ENCODE measurements at regions not wholly inside any gene's neighbourhood (a gene's known extent, or its start where the extent isn't known, plus 50 kb on each side); places are given as distances from the start of the nearest gene placed in this dataset.

DNA sequence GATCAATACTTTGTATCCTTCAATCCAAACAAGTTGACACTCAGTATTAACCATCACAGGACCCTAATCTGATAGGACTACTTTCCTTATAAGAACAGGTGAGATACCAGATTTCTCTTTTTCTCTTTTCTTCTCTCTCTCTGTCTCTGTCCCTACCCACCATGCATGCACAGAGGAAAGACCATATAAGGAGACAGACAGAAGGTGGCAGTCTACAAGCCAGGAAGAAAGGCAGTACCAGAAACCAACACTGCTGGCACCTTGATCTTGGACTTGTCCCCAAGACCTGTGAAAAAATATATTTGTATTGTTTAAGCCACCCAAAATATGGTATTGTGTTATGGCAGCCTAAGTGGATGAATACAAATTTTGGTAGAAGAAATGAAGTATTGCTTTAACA lies 156.2 kb upstream of the KCNH7 start:
- no peaks in the 10 kb centered on the region for H3K36me3 Mint-ChIP-seq (ENCODE audit: low read depth)
- no peak for TF ChIP-seq CTCF (IDR thresholded peaks at IDR 0.05; ENCODE audit: unreplicated experiment in 3 of 3)
- H3K27me3 Mint-ChIP-seq (ENCODE audit: low read depth): no peaks in the 10 kb centered on the region
- no peak overlapping the region for H3K27ac Mint-ChIP-seq
- no peaks in the 10 kb centered on the region for H3K9me3 Mint-ChIP-seq
- H3K4me3 Mint-ChIP-seq: no peak overlapping the region
- H3K4me1 Mint-ChIP-seq: no peaks in the 10 kb centered on the region

GRCh38 chr2:162992828-162993227 lies 154.3 kb upstream of the KCNH7 start:
- no peak overlapping the region for H3K27ac Mint-ChIP-seq
- H3K36me3 Mint-ChIP-seq (ENCODE audit: low read depth): no peaks in the 10 kb centered on the region
- H3K27me3 Mint-ChIP-seq (ENCODE audit: low read depth): no peaks in the 10 kb centered on the region
- no peak for TF ChIP-seq CTCF (IDR thresholded peaks at IDR 0.05; ENCODE audit: unreplicated experiment in 3 of 3)
- no peak overlapping the region for H3K4me3 Mint-ChIP-seq
- H3K4me1 Mint-ChIP-seq: no peaks in the 10 kb centered on the region
- no peaks in the 10 kb centered on the region for H3K9me3 Mint-ChIP-seq

DNA sequence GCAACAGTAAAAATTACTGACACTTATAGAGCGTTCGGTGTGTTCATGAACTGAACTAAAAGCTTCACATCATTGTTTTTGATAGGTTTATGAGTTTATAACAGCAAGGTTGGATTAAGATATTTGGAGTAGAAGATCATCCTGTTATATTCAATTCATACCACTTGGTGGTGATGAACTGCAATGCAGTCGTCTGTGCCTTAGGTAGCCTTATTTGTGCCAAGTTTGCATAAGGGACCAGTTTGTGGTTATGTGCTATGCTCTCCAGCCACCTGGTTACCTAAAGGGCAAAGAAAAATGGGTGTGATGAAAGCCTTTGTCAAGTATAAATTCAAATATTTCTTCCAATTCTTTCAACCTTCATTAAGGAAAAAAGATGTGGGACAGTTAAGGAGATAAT lies 150.9 kb upstream of the KCNH7 start:
- Mint-ChIP-seq H3K27me3 (ENCODE audit: low read depth) (no peaks in the 10 kb centered on the region), H3K9me3 (no peaks in the 10 kb centered on the region), H3K36me3 (ENCODE audit: low read depth) (no peaks in the 10 kb centered on the region), H3K27ac (no peak overlapping the region), H3K4me3 (no peak overlapping the region), H3K4me1 (no peaks in the 10 kb centered on the region)
- TF ChIP-seq CTCF (IDR thresholded peaks at IDR 0.05; ENCODE audit: unreplicated experiment in 3 of 3): no peak

DNA sequence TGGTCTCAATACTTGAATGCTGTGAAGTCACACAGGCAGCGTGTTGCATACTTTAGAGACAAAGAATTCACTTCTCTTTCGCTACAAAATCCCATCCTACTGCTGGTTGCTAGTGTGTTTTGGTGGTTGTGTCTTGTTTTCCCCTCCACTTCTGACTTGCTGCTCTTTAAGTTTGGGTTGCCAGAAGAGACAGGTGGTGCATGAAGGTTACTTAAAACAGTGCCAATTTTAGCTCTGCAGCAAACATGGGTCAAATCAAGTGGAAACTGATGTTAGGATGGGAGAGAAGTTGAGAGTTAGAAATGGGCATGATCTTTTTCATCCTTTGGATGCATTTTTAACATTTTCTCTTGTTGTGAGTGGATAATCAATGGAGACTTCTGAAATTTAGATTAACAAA lies 136.2 kb upstream of the KCNH7 start:
- no peaks in the 10 kb centered on the region for H3K27me3 Mint-ChIP-seq (ENCODE audit: low read depth)
- H3K9me3 Mint-ChIP-seq: no peaks in the 10 kb centered on the region
- no peaks in the 10 kb centered on the region for H3K36me3 Mint-ChIP-seq (ENCODE audit: low read depth)
- H3K27ac Mint-ChIP-seq: no peak overlapping the region
- no peaks in the 10 kb centered on the region for H3K4me1 Mint-ChIP-seq
- H3K4me3 Mint-ChIP-seq: no peak overlapping the region
- TF ChIP-seq CTCF (IDR thresholded peaks at IDR 0.05; ENCODE audit: unreplicated experiment in 3 of 3): no peak

GRCh38 chr2:162972383-162972782 lies 133.8 kb upstream of the KCNH7 start:
- H3K27ac Mint-ChIP-seq: peak overlapping the region in 1 of 3 experiments; percentile 2
- no peaks in the 10 kb centered on the region for H3K27me3 Mint-ChIP-seq (ENCODE audit: low read depth)
- H3K36me3 Mint-ChIP-seq (ENCODE audit: low read depth): no peaks in the 10 kb centered on the region
- H3K4me1 Mint-ChIP-seq: peaks cover 8% of the 10 kb centered on the region
- TF ChIP-seq CTCF (IDR thresholded peaks at IDR 0.05; ENCODE audit: unreplicated experiment in 3 of 3): no peak
- H3K9me3 Mint-ChIP-seq: no peaks in the 10 kb centered on the region
- H3K4me3 Mint-ChIP-seq: no peak overlapping the region

DNA sequence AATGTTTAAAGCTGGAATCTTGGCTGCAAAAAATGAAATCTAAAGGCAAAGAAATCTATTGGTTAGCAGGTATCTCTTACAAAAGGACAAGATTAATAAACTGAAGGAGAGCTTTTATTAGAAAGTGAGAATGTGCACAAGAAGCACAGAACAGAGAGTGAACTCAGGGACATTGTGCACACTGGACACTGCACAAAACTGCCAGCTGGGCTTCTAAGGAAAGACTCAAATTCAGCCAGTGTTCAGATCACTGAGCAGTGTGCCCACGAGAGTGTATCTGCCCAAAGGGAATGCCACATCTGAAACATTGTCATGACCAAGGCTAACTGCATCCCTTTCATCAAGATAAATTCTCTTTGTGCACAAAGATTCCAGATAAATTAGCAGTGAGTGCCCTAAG lies 129.7 kb upstream of the KCNH7 start:
- no peak for TF ChIP-seq CTCF (IDR thresholded peaks at IDR 0.05; ENCODE audit: unreplicated experiment in 3 of 3)
- Mint-ChIP-seq H3K9me3 (no peaks in the 10 kb centered on the region), H3K36me3 (ENCODE audit: low read depth) (no peaks in the 10 kb centered on the region)

More for the DNA sequence above, 129.7 kb upstream of the KCNH7 start:
- Mint-ChIP-seq H3K4me1 (peaks cover 8% of the 10 kb centered on the region), H3K27me3 (ENCODE audit: low read depth) (no peaks in the 10 kb centered on the region), H3K27ac (peak overlapping the region in 1 of 3 experiments; percentile 47), H3K4me3 (no peak overlapping the region)

Measured in nephron (organoid).